ENCODE measurements at regions not wholly inside any gene's neighbourhood (a gene's known extent, or its start where the extent isn't known, plus 50 kb on each side); places are given as distances from the start of the nearest gene placed in this dataset.

GRCh38 chr11:56905936-56906335, 82.8 kb upstream of the OR5AK2 start:
- TF ChIP-seq, protein P1, sequence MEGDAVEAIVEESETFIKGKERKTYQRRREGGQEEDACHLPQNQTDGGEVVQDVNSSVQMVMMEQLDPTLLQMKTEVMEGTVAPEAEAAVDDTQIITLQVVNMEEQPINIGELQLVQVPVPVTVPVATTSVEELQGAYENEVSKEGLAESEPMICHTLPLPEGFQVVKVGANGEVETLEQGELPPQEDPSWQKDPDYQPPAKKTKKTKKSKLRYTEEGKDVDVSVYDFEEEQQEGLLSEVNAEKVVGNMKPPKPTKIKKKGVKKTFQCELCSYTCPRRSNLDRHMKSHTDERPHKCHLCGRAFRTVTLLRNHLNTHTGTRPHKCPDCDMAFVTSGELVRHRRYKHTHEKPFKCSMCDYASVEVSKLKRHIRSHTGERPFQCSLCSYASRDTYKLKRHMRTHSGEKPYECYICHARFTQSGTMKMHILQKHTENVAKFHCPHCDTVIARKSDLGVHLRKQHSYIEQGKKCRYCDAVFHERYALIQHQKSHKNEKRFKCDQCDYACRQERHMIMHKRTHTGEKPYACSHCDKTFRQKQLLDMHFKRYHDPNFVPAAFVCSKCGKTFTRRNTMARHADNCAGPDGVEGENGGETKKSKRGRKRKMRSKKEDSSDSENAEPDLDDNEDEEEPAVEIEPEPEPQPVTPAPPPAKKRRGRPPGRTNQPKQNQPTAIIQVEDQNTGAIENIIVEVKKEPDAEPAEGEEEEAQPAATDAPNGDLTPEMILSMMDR (IDR thresholded peaks at IDR 0.05) = no peak
- no peak for TF ChIP-seq EP300 (IDR thresholded peaks at IDR 0.05)
- TF ChIP-seq POLR2A (IDR thresholded peaks at IDR 0.05) = no peak
